T-helper 1 cell (primary cell): ENCODE measurements at regions not wholly inside any gene's neighbourhood (a gene's known extent, or its start where the extent isn't known, plus 50 kb on each side); places are given as distances from the start of the nearest gene placed in this dataset.

Experiments
- DNase-seq, 5 donors: peaks; one replicate each; pipeline ENCODE4 v3.0.0-alpha.2; 2012 to 2020

DNA sequence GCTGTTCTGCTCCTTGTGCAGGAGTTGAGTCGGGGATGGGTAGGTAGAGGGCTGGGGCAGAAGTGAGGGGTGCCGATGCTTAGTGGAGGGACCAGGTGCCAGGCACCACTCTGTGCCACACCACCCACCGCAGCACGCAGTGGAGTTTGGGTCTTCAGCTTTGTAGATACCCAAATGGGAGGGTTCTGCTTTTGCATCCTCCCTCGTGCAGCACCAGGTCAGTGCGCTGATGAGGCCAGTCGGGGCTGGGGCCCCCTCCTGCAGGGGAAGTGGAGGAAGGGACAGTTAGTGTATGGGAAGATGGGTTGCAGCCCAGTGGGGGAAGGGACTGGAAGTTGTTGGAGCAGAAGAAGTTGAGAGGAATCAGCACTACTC, 244.0 kb downstream of the RHOU start:
- no peak for DNase-seq

GRCh38 chr1:228979774-228980173, 244.5 kb downstream of the RHOU start:
- DNase-seq = no peak

GRCh38 chr1:228980232-228980937, 245.1 kb downstream of the RHOU start:
- no peak for DNase-seq

DNA sequence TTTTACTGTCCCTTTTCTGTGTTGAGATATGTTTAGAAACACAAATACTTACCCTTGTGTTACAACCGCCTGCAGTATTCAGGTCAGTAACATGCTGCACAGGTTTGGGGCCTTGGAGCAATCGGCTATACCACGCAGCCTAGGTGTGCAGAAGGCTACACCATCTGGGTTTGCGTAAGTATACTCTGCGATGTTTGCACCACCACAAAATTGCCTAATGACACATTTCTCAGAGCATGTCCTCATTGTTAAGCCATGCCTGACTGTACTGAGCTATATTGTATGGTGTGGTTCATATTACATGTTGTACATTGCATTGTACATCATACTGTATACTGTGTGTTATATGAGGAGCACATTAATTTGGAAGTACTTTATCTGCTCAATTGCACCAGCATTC, 247.4 kb downstream of the RHOU start:
- DNase-seq = no peak

DNA sequence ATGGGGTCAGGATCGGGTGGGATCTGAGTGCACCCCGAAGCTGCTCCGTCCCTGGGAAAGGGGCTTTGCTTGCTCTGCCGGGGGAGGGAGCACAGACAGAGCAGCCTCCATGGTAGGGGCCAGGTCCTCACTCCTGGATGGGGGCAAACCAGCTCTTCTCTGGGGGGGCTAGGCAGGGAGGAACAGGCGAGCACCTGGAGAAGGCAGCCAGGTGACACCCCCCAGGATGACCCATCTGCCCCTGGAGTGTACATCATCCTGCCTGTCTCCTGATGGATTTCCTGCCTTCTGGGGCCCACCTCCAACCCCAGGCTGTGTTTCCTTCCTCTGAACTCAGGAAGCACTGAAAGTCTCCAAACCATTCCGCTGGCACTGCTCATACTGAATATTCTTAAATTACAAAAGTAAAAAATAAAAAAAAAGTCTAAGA, 248.0 kb downstream of the RHOU start:
- DNase-seq = no peak

DNA sequence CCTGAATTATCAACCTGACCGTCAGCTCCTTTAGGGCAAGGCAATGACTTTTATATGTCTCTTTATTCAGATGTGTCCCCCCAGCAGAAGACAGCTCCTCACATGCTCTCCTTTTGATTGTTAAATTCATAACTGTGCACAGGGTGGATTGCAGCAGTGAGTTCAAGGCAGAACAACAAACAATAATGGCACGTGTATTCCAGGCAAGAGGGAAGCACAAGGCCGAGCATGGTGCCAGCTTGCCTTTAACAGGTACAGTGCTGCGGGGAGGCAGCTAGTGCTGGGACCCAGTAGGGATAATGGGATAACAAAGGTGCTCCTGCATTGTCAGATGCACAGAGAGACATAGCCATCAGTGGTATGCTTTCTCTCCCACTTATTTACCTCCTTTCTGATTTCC, 248.4 kb downstream of the RHOU start:
- no peak for DNase-seq

DNA sequence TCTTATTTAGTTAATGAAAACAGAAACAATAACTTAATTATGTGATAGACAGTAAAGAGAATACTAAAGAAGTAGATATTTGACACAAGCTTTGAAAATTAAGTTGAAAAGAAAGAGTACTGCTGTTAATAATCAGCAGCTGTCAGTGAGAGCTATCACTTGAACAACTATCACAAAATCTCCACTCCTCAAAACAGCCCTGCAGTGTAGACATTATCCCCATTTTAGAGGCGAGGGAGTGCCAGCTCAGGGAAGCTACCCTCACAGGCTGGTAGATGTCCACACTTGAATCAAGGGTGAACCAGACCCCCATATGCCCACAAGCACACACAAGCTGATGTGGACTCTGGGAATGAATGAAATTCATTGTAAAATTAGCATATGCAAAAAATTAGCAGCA, 248.8 kb downstream of the RHOU start:
- DNase-seq = no peak

DNA sequence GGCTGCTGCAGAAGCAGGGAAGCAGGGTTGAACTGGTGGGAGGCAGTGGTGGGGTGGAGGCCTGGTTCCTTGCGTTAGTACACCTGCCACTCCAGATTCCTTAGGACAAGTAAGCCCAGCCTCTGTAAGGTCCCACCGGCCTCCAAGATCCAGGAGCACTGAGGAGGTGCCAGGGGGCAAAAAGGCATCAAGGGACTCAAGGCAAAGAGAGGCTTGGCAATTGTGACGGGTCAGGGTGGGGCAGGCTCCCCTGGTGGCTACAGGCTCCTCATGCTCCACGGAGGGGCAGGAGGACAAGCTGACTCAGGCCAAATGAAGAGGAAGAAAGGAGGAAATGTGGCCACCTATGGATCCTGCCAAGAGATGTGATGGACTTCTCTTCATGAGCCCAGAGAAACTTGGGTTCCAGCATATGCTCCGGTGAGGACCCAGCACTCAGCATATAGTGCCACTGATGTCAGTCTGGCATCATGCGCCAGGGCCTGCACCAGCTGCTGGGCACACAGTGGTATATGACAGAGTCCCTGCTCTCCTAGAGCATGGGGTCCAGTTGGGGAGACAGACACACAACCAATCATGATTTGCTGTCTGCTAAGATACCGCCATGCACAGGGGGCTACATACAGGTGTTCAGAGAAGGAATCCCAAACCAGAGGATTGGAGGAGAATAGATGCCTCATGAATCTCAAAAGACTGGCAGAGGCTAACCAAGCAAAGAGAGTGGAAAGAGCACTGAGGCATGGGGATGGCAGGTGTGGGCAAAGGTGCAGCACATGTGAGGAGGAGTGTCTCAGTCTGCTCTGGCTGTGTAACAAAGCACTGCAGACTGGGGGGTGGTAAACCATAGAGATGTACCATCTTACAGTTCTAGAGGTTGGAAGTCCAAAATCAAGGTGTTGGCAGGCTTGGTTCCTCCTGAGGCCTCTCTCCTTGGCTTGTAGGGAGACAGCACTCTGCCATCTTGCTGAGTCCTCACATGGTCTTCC, 249.7 kb downstream of the RHOU start:
- DNase-seq = no peak

DNA sequence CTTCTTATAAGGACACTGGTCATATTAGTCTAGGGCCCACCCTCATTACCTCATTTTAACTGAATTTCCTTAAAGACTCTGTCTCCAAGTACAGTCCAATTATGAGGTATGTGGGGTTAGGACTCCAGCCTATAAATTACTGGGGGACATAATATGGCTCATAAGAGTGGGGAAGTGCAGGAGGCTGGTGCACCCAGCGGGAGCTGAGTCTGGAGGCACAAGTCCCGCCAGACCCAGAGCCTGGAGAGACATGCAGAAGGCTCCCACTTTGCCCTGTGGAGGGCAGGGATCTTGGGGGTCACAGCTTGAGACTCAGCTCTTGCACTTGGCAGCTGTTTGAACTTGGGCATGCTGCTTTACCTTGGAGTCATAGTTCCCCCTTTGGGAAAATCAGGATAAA, 250.4 kb downstream of the RHOU start:
- DNase-seq = no peak

GRCh38 chr1:228986093-228986904, 251.0 kb downstream of the RHOU start:
- DNase-seq = no peak

GRCh38 chr1:228987286-228987685, 252.0 kb downstream of the RHOU start:
- DNase-seq = no peak

DNA sequence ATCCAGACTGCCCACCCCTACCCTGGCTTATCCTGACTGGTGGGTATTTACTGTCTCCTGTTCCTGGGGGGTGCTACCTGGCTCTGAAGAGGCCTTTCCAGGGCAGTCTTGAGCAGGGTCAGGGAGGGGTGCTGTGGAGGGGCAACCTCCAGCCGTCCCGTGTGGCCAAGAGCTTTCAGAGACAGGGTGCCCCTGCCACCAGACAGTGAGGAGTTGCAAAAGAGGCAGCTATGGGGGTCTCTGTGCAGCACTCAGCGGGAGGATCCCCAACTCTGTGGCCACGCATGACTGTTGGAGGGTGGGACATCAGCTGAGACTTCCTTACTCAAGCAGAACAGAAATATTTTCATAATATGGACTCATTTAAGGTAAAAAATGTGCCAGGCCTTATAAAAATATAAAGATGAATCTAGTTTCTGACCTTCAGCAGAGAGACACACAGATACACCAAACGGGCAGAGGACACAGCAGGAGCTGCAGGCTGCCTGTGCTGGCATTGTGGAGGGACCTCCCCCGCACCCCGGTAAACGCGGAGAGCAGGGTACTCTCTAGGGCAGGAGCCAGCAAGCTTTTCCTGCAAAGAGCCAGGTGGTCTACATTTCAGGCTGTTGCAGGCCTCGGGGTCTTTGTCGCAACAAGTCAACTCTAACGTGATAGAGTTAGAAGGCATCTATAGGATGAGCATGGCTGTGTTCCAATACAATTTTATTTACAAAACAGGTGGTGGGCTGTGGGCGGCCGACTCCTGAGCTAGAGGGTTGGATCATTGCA, 252.6 kb downstream of the RHOU start:
- DNase-seq = no peak

GRCh38 chr1:228988664-228989063, 253.4 kb downstream of the RHOU start:
- no peak for DNase-seq

DNA sequence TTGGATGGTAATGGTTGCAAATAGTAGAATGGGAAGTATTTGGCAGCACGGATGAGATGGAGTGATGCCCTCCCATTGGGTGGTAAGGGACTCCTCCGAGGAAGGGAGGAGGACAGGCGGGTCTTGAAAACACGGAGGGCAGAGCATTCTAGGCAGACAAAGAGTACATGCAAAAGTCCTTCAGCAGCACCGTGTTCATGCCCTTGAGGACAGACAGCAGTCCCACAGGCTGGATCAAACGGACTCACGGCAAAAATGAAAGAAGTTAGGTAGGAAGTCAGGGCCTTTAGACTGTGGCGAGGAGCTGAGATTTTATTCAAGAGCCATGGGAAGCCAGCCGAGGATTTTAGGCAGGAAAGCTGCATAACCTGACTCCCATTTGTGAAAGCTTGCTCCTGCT, 253.9 kb downstream of the RHOU start:
- DNase-seq = no peak

- DNase-seq = no peak
Measured at GRCh38 chr1:228989676-228989991, 254.4 kb downstream of the RHOU start.

DNA sequence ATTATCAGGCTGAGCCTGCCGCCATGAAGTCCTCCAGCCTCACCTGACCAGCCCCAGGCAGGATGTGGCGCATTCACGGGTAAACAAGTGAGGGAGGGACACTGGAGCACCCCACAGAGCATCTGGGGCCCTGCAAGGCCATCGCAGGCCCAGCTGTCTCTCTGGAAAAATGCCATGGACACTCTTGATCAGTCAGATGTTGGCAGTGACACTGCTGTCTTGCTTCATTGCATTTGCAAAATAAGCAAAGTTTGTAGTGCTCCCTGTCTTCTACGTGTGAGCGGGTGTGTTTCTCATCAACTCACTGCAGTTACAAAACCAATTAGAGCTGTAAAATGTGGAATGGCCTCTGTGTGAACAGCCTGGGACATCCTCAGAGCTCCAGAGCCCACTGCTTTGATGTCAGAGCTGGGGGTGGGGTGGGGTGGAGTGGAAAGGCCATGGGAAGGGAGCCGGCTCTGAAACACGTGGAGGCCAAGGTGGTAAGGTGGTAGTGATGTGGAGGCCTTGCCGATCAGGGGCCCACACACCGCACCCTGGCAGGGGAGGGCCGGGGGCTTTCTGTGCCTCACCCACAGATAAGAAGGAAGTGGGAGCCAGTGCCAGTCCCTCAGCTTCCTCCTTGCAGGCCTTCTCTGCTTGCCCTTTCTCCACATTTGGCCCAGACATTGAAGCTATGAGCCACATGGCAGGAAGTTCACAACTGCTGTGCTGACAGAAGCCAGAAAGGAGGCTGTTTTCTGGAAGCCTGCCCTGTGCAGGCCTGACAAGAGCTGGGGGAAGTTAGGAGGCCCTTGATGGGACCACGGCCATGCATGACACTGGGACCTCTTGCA, 254.9 kb downstream of the RHOU start:
- DNase-seq = no peak

DNA sequence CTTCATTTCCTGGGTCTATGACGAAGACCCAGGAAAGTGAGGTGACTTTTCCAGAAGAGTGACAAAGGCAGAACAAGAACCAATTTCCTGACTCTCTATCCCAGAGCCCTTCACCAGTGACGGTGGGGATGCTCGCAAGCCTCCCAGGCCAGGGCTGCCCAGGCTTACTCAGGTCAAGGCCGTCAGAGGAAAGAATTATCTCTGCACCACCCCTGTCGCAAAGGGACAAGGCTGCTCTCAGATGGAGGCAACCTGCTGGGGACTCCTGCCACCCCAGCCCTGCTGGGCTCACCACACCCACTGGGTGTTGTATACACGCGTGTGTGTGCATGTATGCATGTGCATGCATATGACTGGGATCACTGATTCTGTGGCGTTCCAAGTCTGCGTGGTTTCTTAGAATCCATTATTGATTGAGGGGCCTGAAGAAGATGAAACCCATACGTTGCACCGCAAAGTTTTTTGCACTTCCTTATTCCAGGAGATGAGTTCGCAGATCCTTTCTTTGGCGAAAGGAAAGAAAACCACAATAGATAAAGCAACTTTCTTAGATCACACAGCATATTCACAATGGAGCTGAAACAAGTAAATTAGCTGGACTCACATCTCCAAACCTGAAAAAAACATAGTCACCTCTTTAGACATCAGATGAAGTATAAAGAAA, 255.8 kb downstream of the RHOU start:
- no peak for DNase-seq

DNA sequence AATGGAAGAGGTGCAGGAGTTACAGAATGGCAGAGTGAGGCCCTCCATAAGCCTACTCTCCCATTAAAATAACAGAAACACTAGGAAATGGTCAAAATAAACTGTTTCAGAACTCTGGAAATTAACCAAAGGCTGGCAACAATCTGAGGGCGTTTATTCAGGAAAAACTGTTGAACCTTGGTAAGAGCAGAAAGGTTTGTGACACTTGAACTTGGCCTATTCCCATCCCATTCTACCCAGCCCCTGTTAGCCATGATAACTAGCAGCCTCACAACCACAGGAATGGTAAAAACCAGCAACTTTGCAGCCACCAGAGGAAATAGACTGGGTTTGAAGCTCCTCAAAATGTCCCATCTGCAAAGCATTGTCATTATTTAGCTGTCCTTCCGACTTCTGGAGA, 256.8 kb downstream of the RHOU start:
- DNase-seq = no peak

DNA sequence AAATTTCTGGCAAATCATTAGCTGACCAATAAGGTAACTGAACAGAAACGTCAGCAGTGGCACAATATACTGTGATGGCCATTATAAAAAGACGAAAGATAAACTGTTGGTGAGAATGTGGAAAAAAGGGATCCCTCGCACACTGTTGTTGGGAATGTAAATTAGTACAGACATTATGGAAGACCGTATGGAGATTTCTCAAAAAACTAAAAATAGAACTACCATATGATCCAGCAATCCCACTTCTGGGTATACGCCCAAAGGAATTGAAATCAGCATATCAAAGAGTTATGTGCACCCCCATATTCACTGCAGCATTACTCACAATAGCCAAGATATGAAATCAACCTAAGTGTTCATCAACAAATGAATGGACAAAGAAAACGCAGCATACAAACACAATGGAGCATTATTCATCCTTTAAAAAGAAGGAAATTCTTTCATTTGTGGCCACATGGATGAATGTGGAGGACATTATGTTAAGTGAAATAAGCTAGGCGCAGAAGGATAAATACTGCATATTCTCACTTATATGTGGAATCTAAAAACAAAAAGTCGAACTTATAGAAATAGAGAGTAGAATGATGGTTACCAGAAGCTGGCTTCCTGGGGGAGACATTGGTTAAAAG, 257.7 kb downstream of the RHOU start:
- DNase-seq = no peak
